ENCODE measurements at regions not wholly inside any gene's neighbourhood (a gene's known extent, or its start where the extent isn't known, plus 50 kb on each side); places are given as distances from the start of the nearest gene placed in this dataset.

DNA sequence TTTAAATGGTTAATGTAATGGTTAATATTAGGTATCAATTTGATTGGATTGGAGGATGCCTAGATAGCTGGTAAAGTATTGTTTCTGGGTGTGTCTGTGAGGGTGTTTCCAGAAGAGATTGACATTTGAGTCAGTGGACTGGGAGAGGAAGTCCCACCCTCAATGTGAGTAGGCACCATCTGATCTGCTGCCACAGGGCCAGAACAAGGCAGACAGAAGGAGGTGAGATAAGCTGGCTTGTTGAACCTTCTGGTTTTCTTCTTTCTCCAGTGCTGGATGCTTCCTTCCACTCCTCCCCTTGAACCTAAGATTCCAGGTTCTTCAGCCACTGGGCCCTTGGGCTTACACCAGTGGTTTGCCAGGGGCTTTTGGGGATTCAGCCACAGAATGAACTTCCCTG, 756.5 kb upstream of the LRFN5 start:
- no peak for TF ChIP-seq POLR2AphosphoS5 (IDR thresholded peaks at IDR 0.05; ENCODE audit: low read depth, low read length)
- no peak for TF ChIP-seq SIN3A (IDR thresholded peaks at IDR 0.05; ENCODE audit: borderline replicate concordance, insufficient read depth, low read length)
- TF ChIP-seq TAF1 (IDR thresholded peaks at IDR 0.05; ENCODE audit: borderline replicate concordance, insufficient read depth, low read length) = no peak
- TF ChIP-seq, protein P1, sequence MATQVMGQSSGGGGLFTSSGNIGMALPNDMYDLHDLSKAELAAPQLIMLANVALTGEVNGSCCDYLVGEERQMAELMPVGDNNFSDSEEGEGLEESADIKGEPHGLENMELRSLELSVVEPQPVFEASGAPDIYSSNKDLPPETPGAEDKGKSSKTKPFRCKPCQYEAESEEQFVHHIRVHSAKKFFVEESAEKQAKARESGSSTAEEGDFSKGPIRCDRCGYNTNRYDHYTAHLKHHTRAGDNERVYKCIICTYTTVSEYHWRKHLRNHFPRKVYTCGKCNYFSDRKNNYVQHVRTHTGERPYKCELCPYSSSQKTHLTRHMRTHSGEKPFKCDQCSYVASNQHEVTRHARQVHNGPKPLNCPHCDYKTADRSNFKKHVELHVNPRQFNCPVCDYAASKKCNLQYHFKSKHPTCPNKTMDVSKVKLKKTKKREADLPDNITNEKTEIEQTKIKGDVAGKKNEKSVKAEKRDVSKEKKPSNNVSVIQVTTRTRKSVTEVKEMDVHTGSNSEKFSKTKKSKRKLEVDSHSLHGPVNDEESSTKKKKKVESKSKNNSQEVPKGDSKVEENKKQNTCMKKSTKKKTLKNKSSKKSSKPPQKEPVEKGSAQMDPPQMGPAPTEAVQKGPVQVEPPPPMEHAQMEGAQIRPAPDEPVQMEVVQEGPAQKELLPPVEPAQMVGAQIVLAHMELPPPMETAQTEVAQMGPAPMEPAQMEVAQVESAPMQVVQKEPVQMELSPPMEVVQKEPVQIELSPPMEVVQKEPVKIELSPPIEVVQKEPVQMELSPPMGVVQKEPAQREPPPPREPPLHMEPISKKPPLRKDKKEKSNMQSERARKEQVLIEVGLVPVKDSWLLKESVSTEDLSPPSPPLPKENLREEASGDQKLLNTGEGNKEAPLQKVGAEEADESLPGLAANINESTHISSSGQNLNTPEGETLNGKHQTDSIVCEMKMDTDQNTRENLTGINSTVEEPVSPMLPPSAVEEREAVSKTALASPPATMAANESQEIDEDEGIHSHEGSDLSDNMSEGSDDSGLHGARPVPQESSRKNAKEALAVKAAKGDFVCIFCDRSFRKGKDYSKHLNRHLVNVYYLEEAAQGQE (IDR thresholded peaks at IDR 0.05; ENCODE audit: insufficient read depth in 1 of 2, low read depth in 2 of 2, low read length in 2 of 2) = no peak

All from PFSK-1 (cell line).